Muscle layer of duodenum (tissue), 2 donors: ENCODE measurements at regions not wholly inside any gene's neighbourhood (a gene's known extent, or its start where the extent isn't known, plus 50 kb on each side); places are given as distances from the start of the nearest gene placed in this dataset.
"Not testable (repeated sequence)": the region's sequence is repeated elsewhere in the genome, so short reads cannot be mapped to it uniquely, and the experiment has no call there.

Experiments
- H3K27ac ChIP-seq: one replicate; pipeline ENCODE4 v1.7.0; 2013; ENCODE audit warnings: mild to moderate bottlenecking, low read length
- H3K27me3 ChIP-seq: one replicate; pipeline ENCODE4 v1.7.0; 2013; ENCODE audit warnings: low read depth, mild to moderate bottlenecking, control low read depth, low read length
- H3K36me3 ChIP-seq, 2 donors: one replicate each; pipeline ENCODE4 v1.7.0; 2013; ENCODE audit warnings: low read length in 2 of 2, control low read depth in 1 of 2, mild to moderate bottlenecking in 1 of 2; ENCODE audit not compliant: insufficient read depth in 2 of 2, control insufficient read depth in 1 of 2
- H3K4me1 ChIP-seq, 2 donors: one replicate each; pipeline ENCODE4 v1.7.0; 2013; ENCODE audit warnings: low read length in 2 of 2, mild to moderate bottlenecking in 2 of 2, control low read depth in 1 of 2, moderate library complexity in 1 of 2; ENCODE audit not compliant: insufficient read depth in 2 of 2, control insufficient read depth in 1 of 2
- H3K4me3 ChIP-seq, 2 donors: one replicate each; pipeline ENCODE4 v1.7.0; 2013; ENCODE audit warnings: low read length in 2 of 2, low read depth in 1 of 2, mild to moderate bottlenecking in 1 of 2
- H3K9me3 ChIP-seq, 2 donors: one replicate each; pipeline ENCODE4 v1.7.0; 2013; ENCODE audit warnings: low read length in 2 of 2, control low read depth in 1 of 2, mild to moderate bottlenecking in 1 of 2; ENCODE audit not compliant: control insufficient read depth in 1 of 2
- donor health status: healthy.

DNA sequence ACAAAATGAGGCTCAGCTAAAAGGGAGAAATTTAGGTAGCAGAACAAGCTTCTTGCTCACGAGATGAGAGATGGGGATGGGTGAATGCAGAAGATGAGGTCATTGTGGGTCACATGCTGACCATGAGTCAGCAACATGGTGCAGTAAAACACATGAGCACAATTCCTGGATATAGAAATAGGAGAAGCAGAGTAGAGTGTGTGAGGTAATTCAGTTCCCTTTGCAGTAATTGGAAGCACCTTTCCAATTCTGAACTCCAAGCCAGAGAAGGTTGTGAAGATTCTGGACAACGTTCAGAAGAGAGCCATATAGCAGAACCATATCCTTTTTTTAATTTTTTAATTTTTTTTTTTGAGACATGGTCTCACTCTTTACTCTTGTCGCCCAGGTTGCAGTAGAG, 62.0 kb upstream of the LMNTD1 start:
- H3K27me3 ChIP-seq = no peaks in the 10 kb centered on the region
- no peak overlapping the region for H3K4me3 ChIP-seq
- H3K4me1 ChIP-seq = no peaks in the 10 kb centered on the region
- H3K36me3 ChIP-seq = no peaks in the 10 kb centered on the region
- H3K9me3 ChIP-seq = no peaks in the 10 kb centered on the region
- H3K27ac ChIP-seq = no peak overlapping the region

DNA sequence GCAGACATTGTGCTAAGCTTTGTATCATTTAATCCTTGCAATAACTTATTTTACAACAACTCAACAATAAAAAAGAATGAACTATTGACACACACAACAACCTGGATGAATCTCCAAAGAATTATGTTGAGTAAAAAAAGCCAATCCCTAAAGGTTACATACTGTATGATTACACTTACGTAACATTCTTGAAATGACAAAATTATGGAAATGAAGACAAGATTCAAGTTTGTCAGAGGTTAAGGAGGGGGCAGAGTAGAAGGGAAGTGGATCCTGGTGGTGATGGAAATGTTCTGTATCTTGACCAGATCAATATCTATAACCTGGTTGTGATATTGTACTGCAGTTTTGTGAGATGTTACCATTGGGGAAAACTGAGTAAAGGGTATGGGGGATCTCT, 63.2 kb upstream of the LMNTD1 start:
- Histone ChIP-seq H3K27me3 (no peaks in the 10 kb centered on the region), H3K4me3 (no peak overlapping the region), H3K27ac (no peak overlapping the region), H3K9me3 (no peaks in the 10 kb centered on the region), H3K36me3 (no peaks in the 10 kb centered on the region), H3K4me1 (no peaks in the 10 kb centered on the region)

DNA sequence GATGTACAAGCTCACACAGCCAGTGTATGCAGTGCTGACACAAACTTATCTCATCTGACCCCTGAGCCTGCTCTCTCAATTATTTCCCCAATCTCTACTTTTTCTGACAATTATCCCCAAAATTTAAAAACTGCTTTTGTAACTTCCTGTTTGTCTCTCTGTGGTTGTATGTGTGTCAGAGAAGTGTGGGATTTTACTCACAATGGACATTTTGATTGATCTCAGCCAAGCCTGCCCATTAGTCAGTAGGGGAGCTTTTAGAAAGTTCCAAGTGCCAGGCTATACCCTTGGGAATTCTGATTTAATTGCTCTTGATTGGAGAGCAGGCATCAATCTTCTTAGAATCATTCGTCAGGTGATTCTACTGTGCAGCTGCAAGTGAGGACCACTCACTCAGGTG, 64.9 kb upstream of the LMNTD1 start:
- H3K36me3 ChIP-seq = no peaks in the 10 kb centered on the region
- H3K4me1 ChIP-seq = no peaks in the 10 kb centered on the region
- no peak overlapping the region for H3K27ac ChIP-seq
- no peaks in the 10 kb centered on the region for H3K9me3 ChIP-seq
- H3K27me3 ChIP-seq = no peaks in the 10 kb centered on the region
- H3K4me3 ChIP-seq = no peak overlapping the region

- Histone ChIP-seq H3K27ac (no peak overlapping the region), H3K4me3 (no peak overlapping the region), H3K27me3 (no peaks in the 10 kb centered on the region), H3K36me3 (no peaks in the 10 kb centered on the region), H3K4me1 (no peaks in the 10 kb centered on the region), H3K9me3 (no peaks in the 10 kb centered on the region)
Measured at GRCh38 chr12:25623816-25624215, 70.7 kb upstream of the LMNTD1 start.

- Histone ChIP-seq H3K4me1 (no peaks in the 10 kb centered on the region), H3K27me3 (no peaks in the 10 kb centered on the region), H3K36me3 (no peaks in the 10 kb centered on the region), H3K4me3 (no peak overlapping the region), H3K9me3 (no peaks in the 10 kb centered on the region), H3K27ac (no peak overlapping the region)
Measured at GRCh38 chr12:25625146-25625545, 72.1 kb upstream of the LMNTD1 start.

DNA sequence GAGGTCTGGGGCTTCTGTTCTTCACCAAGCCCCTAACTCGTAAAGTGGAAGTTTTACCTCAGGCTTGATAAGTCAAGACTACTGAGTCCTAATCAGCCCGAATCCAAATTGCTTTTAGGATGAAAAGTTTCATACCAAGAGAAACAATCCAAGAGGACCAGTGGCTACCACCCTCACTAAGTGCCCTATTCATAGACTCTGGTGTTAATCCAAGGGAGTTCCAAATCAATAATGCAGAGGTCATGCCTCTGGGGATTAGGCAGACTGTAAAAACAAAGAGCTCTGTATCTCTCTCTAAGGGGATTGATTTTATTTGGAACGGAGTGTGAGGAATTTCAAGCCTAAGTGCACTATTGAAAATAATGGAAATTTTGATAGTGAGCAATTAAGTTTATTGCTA, 76.3 kb upstream of the LMNTD1 start:
- Histone ChIP-seq H3K36me3 (no peaks in the 10 kb centered on the region), H3K4me3 (no peak overlapping the region), H3K27me3 (no peaks in the 10 kb centered on the region), H3K4me1 (no peaks in the 10 kb centered on the region), H3K27ac (no peak overlapping the region), H3K9me3 (no peaks in the 10 kb centered on the region)

DNA sequence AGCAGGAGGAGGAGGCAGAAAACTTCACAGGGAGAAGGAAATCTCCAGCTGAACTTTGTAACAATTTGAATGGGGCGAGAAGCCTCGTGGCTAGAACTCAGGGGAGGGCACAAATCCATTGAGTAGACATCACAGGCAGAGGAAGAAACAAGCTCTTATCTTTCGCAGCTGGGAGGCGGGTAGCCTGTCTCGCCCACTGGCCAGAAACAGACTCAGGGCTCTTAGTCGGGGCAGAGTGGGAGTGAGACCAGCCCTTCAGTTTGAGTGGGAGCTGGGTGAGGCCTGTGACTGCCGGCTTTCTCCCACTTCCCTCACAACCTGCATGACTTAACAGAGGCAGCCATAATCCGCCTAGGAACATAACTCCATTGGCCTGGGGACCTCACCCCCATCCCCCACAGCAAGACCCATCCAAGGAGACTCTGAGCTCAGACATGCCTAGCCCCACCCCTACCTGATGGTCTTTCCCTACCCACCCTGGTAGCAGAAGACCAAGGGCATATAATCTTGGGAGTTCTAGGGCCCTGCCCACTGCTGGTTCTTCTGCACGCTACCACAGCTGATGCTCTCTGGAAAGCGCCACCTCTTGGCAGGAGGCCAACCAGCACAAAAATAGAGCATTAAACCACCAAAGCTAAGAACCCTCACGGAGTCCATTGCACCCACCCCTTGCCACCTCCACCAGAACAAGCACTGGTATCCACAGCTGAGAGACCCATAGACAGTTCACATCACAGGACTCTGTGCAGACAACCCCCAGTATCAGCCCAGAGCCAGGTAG, 77.8 kb upstream of the LMNTD1 start:
- H3K9me3 ChIP-seq, H3K4me1 ChIP-seq, H3K27ac ChIP-seq, H3K36me3 ChIP-seq, H3K27me3 ChIP-seq, H3K4me3 ChIP-seq: not testable (repeated sequence)

GRCh38 chr12:25633149-25633548, 80.1 kb upstream of the LMNTD1 start:
- H3K27me3 ChIP-seq, H3K4me3 ChIP-seq, H3K36me3 ChIP-seq, H3K9me3 ChIP-seq, H3K4me1 ChIP-seq, H3K27ac ChIP-seq: not testable (repeated sequence)

DNA sequence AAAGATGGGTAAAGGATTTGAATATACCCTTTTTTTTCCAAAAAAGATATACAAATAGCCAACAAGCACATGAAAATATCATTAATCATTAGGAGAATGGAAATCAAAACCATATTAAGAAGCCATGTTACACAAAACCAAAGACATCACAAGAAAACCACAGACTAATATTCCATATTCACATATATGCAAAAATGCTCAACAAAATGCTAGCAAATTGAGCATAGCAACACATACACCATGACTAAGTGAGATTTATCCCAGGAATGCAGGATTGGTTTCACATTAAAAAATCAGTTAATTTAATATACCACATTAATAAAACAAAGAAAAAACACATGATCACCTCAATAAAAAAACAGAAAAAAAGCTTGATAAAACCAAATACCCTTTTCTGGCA, 84.7 kb upstream of the LMNTD1 start:
- Histone ChIP-seq H3K36me3 (no peaks in the 10 kb centered on the region), H3K4me3 (no peak overlapping the region), H3K27ac (no peak overlapping the region), H3K27me3 (no peaks in the 10 kb centered on the region), H3K4me1 (no peaks in the 10 kb centered on the region), H3K9me3 (no peaks in the 10 kb centered on the region)

DNA sequence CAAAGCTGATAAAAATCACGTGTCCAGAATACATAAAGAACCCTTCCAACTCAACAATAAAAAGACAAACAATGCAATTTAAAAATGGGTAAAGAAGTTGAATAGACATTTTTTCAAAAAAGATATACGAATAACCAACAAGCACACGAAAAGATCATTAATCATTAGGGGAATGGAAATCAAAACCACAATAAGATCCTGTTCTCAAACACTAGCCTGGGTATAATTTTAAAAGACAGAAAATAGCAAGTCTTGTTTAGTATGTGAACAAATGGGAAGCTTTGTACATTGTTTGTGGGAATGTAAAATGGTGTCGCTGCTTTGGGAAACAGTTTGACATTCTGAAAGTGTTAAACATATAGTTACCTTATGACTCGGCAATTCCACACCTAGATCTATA, 86.3 kb upstream of the LMNTD1 start:
- Histone ChIP-seq H3K4me3 (no peak overlapping the region), H3K36me3 (no peaks in the 10 kb centered on the region), H3K27ac (no peak overlapping the region), H3K9me3 (no peaks in the 10 kb centered on the region), H3K27me3 (no peaks in the 10 kb centered on the region), H3K4me1 (no peaks in the 10 kb centered on the region)

DNA sequence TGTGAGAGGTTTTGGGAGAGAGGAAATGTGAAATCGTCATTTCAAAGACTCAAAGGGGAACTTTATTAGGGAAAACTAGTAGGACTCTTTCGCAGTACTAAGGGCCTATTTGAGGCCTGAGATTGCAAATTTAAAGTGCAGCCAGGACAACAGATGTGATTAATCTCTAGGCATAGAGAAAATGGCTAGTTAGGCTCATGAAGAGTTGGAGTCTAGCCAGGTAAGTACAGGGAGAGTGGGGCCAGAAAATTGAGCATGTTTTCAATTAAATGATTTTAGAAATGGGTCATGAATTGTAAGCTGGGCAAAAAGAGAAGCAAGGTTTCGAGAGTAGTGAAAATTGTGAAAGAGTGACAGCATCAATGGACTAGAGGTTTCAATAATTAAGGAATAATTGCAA, 91.9 kb upstream of the LMNTD1 start:
- no peaks in the 10 kb centered on the region for H3K36me3 ChIP-seq
- no peak overlapping the region for H3K4me3 ChIP-seq
- no peaks in the 10 kb centered on the region for H3K4me1 ChIP-seq
- H3K9me3 ChIP-seq = no peaks in the 10 kb centered on the region
- H3K27me3 ChIP-seq = no peaks in the 10 kb centered on the region
- H3K27ac ChIP-seq = no peak overlapping the region

DNA sequence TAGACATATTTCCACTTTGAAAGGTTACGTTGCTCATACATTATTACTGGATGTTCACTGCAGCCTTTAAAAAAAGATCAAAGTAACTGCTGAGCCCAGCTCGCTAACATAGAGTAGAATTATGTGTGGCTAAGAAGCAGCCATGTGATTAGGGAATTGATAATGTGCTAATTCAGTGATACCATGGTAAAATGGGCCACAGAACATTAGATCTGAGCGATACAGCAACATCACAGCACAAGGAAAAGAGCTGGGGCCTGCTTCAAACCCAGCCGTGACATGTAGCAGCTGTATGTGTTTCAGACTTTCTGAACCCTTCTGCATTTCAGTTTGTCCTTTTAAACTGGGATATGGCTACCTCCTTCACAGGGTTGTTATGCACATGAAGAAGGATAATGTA, 92.3 kb upstream of the LMNTD1 start:
- H3K9me3 ChIP-seq = no peaks in the 10 kb centered on the region
- H3K27ac ChIP-seq = no peak overlapping the region
- H3K4me3 ChIP-seq = no peak overlapping the region
- H3K36me3 ChIP-seq = no peaks in the 10 kb centered on the region
- H3K27me3 ChIP-seq = no peaks in the 10 kb centered on the region
- H3K4me1 ChIP-seq = no peaks in the 10 kb centered on the region
